ENCODE measurements at regions not wholly inside any gene's neighbourhood (a gene's known extent, or its start where the extent isn't known, plus 50 kb on each side); places are given as distances from the start of the nearest gene placed in this dataset.

DNA sequence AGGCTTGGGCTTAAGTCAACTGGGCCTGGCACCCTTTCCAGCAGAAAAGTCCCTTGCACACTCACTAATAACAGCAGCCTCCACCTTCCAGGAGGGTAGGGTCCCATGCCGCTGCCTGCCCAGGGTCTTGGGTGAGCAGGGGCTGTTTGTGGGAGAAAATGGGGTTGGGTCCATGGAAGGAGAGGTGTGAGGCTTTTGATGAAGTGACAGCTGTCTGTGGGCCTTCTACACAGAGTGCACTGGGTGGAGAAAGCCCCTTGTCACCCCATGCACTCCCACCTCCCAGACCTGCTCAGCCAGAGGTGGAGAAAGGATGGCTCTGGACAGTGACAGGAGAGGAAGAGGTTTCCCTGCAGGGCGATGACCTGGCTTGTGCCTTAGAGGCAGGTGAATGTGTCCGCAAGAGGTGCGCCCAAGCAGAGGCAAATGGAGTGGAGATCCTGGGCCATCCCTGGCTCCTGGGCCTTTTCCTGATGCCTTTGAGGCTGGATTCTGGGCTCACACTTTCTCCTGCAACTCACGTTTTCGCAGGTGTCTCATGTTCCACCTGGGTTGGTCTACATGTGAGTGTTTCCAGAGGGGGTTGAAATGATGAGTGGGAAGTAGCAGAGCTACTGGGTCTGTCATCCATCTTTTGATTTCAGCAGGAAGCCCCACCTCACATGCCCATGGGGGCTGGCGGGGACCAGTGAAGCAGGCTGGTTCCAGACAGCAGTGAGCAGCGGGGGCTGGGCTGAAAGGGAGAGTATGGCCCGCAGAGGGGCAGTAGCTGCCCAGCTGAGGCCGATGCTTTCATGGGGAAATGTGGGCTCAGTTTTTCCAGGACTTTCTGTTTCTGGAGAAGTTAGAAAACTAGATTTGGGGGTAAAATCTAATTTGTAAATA is 85.2 kb upstream of the PRR23E start:
- in situ Hi-C loops (cut with MboI; ENCODE audit: low pct_unique_long_range_greater_than_20kb, low sequenced_read_pairs, unreplicated experiment), result no loop called here
- TF ChIP-seq CTCF (IDR thresholded peaks at IDR 0.05; ENCODE audit: extremely low read depth, insufficient read depth, missing control alignments), result no peak
- no peak for DNase-seq (ENCODE audit: low spot score)

- in situ Hi-C loops (cut with MboI; ENCODE audit: low pct_unique_long_range_greater_than_20kb, low sequenced_read_pairs, unreplicated experiment), result no loop called here
- no peak for TF ChIP-seq CTCF (IDR thresholded peaks at IDR 0.05; ENCODE audit: extremely low read depth, insufficient read depth, missing control alignments)
- DNase-seq (ENCODE audit: low spot score), result no peak
Measured at GRCh38 chr3:127108796-127109195, 84.1 kb upstream of the PRR23E start.

GRCh38 chr3:127110982-127111693 is 81.8 kb upstream of the PRR23E start:
- DNase-seq (ENCODE audit: low spot score), result no peak
- in situ Hi-C loops (cut with MboI; ENCODE audit: low pct_unique_long_range_greater_than_20kb, low sequenced_read_pairs, unreplicated experiment), result no loop called here
- no peak for TF ChIP-seq CTCF (IDR thresholded peaks at IDR 0.05; ENCODE audit: extremely low read depth, insufficient read depth, missing control alignments)

GRCh38 chr3:127112796-127113570 is 79.9 kb upstream of the PRR23E start:
- in situ Hi-C loops (cut with MboI; ENCODE audit: low pct_unique_long_range_greater_than_20kb, low sequenced_read_pairs, unreplicated experiment), result no loop called here
- DNase-seq (ENCODE audit: low spot score), result no peak
- no peak for TF ChIP-seq CTCF (IDR thresholded peaks at IDR 0.05; ENCODE audit: extremely low read depth, insufficient read depth, missing control alignments)

- in situ Hi-C loops (cut with MboI; ENCODE audit: low pct_unique_long_range_greater_than_20kb, low sequenced_read_pairs, unreplicated experiment), result no loop called here
- no peak for DNase-seq (ENCODE audit: low spot score)
- no peak for TF ChIP-seq CTCF (IDR thresholded peaks at IDR 0.05; ENCODE audit: extremely low read depth, insufficient read depth, missing control alignments)
Measured at GRCh38 chr3:127113571-127113891, 79.4 kb upstream of the PRR23E start.

GRCh38 chr3:127114337-127115070 is 78.4 kb upstream of the PRR23E start:
- DNase-seq (ENCODE audit: low spot score), result no peak
- in situ Hi-C loops (cut with MboI; ENCODE audit: low pct_unique_long_range_greater_than_20kb, low sequenced_read_pairs, unreplicated experiment), result no loop called here
- TF ChIP-seq CTCF (IDR thresholded peaks at IDR 0.05; ENCODE audit: extremely low read depth, insufficient read depth, missing control alignments), result no peak

All from GM13977 (cell line).